WI38 (cell line): ENCODE measurements at regions not wholly inside any gene's neighbourhood (a gene's known extent, or its start where the extent isn't known, plus 50 kb on each side); places are given as distances from the start of the nearest gene placed in this dataset.

Experiments
- H3K4me3 ChIP-seq: 2 replicates; pipeline ENCODE4 v1.5.1; 2011; ENCODE audit warnings: low read depth, mild to moderate bottlenecking, control low read depth, low read length
- CTCF ChIP-seq: IDR thresholded peaks from 2 replicates; pipeline ENCODE4 v1.5.1; 2012; ENCODE audit warnings: low read depth, mild to moderate bottlenecking, control low read depth, low read length

- no peak for TF ChIP-seq CTCF
- H3K4me3 ChIP-seq = no peak overlapping the region
Observed at GRCh38 chr12:128004383-128004938, 262.5 kb upstream of the TMEM132C start.

GRCh38 chr12:128007250-128007649, 259.7 kb upstream of the TMEM132C start:
- H3K4me3 ChIP-seq = no peak overlapping the region
- TF ChIP-seq CTCF = no peak

- no peak for TF ChIP-seq CTCF
- H3K4me3 ChIP-seq = no peak overlapping the region
Observed at GRCh38 chr12:128008341-128008740, 258.6 kb upstream of the TMEM132C start.

GRCh38 chr12:128009108-128009507, 257.9 kb upstream of the TMEM132C start:
- TF ChIP-seq CTCF = no peak

GRCh38 chr12:128012110-128012509, 254.9 kb upstream of the TMEM132C start:
- no peak overlapping the region for H3K4me3 ChIP-seq
- no peak for TF ChIP-seq CTCF

More at GRCh38 chr12:128009108-128009507, 257.9 kb upstream of the TMEM132C start:
- H3K4me3 ChIP-seq = no peak overlapping the region

- no peak overlapping the region for H3K4me3 ChIP-seq
- no peak for TF ChIP-seq CTCF
Observed at GRCh38 chr12:128015276-128015675, 251.7 kb upstream of the TMEM132C start.

- H3K4me3 ChIP-seq = no peak overlapping the region
- TF ChIP-seq CTCF = no peak
Observed at GRCh38 chr12:128018067-128018466, 248.9 kb upstream of the TMEM132C start.
